HUES48 (cell line): ENCODE measurements at regions not wholly inside any gene's neighbourhood (a gene's known extent, or its start where the extent isn't known, plus 50 kb on each side); places are given as distances from the start of the nearest gene placed in this dataset.

Experiments used
- H3K27ac ChIP-seq: one replicate; pipeline ENCODE4 v1.7.0; 2013; ENCODE audit warnings: low read depth, low read length, inconsistent platforms
- H3K27me3 ChIP-seq: 2 replicates; pipeline ENCODE4 v1.6.1; 2013; ENCODE audit warnings: mild to moderate bottlenecking, low read length; ENCODE audit not compliant: control insufficient read depth, insufficient read depth
- H3K36me3 ChIP-seq: 2 replicates; pipeline ENCODE4 v1.6.1; 2013; ENCODE audit warnings: low read length; ENCODE audit not compliant: control insufficient read depth, insufficient read depth
- H3K4me1 ChIP-seq: 2 replicates; pipeline ENCODE4 v1.6.1; 2013; ENCODE audit warnings: mild to moderate bottlenecking, low read length; ENCODE audit not compliant: control insufficient read depth, insufficient read depth
- H3K4me3 ChIP-seq: 2 replicates; pipeline ENCODE4 v1.5.1; 2013; ENCODE audit warnings: mild to moderate bottlenecking, low read depth, low read length
- H3K9ac ChIP-seq: 2 replicates; pipeline ENCODE4 v1.6.1; 2013; ENCODE audit warnings: mild to moderate bottlenecking, low read depth, low read length, moderate library complexity
- H3K9me3 ChIP-seq: 2 replicates; pipeline ENCODE4 v1.6.1; 2013; ENCODE audit warnings: low read length; ENCODE audit not compliant: control insufficient read depth, insufficient read depth

- peaks cover 37% of the 10 kb centered on the region for H3K4me1 ChIP-seq
- H3K9ac ChIP-seq, result no peak overlapping the region
- no peaks in the 10 kb centered on the region for H3K36me3 ChIP-seq
- no peaks in the 10 kb centered on the region for H3K9me3 ChIP-seq
- no peak overlapping the region for H3K4me3 ChIP-seq
- peaks cover 57% of the 10 kb centered on the region for H3K27me3 ChIP-seq
- no peak overlapping the region for H3K27ac ChIP-seq
Observed at GRCh38 chr6:95804847-95805541, 210.8 kb upstream of the FUT9 start.

- peaks cover 37% of the 10 kb centered on the region for H3K4me1 ChIP-seq
Observed at GRCh38 chr6:95805699-95806098, 210.1 kb upstream of the FUT9 start.

GRCh38 chr6:95815389-95816056 lies 200.3 kb upstream of the FUT9 start:
- peaks cover 3% of the 10 kb centered on the region; the same call in 1 of the 2 replicates for H3K4me1 ChIP-seq
- H3K27me3 ChIP-seq, result no peaks in the 10 kb centered on the region
- H3K36me3 ChIP-seq, result no peaks in the 10 kb centered on the region
- no peak overlapping the region for H3K9ac ChIP-seq
- no peak overlapping the region for H3K27ac ChIP-seq
- H3K4me3 ChIP-seq, result no peak overlapping the region
- no peaks in the 10 kb centered on the region for H3K9me3 ChIP-seq

More at GRCh38 chr6:95805699-95806098, 210.1 kb upstream of the FUT9 start:
- no peak overlapping the region for H3K4me3 ChIP-seq
- H3K27me3 ChIP-seq, result peaks cover 50% of the 10 kb centered on the region
- H3K9ac ChIP-seq, result no peak overlapping the region
- H3K9me3 ChIP-seq, result no peaks in the 10 kb centered on the region
- H3K36me3 ChIP-seq, result no peaks in the 10 kb centered on the region
- no peak overlapping the region for H3K27ac ChIP-seq

GRCh38 chr6:95819461-95819860 lies 196.3 kb upstream of the FUT9 start:
- H3K9me3 ChIP-seq, result no peaks in the 10 kb centered on the region
- no peaks in the 10 kb centered on the region for H3K27me3 ChIP-seq
- no peak overlapping the region for H3K27ac ChIP-seq
- H3K4me1 ChIP-seq, result peaks cover 6% of the 10 kb centered on the region; the same call in 1 of the 2 replicates
- H3K4me3 ChIP-seq, result no peak overlapping the region
- H3K9ac ChIP-seq, result no peak overlapping the region
- H3K36me3 ChIP-seq, result no peaks in the 10 kb centered on the region

GRCh38 chr6:95819939-95820338 lies 195.8 kb upstream of the FUT9 start:
- no peak overlapping the region for H3K27ac ChIP-seq
- peaks cover 4% of the 10 kb centered on the region; the same call in 1 of the 2 replicates for H3K4me1 ChIP-seq
- H3K36me3 ChIP-seq, result no peaks in the 10 kb centered on the region
- no peaks in the 10 kb centered on the region for H3K27me3 ChIP-seq
- no peak overlapping the region for H3K4me3 ChIP-seq
- H3K9me3 ChIP-seq, result no peaks in the 10 kb centered on the region
- no peak overlapping the region for H3K9ac ChIP-seq

- no peak overlapping the region for H3K9ac ChIP-seq
Observed at GRCh38 chr6:95830859-95831557, 184.8 kb upstream of the FUT9 start.

GRCh38 chr6:95837890-95838289 lies 177.9 kb upstream of the FUT9 start:
- no peak overlapping the region for H3K27ac ChIP-seq
- no peak overlapping the region for H3K4me3 ChIP-seq
- no peaks in the 10 kb centered on the region for H3K9me3 ChIP-seq
- no peaks in the 10 kb centered on the region for H3K27me3 ChIP-seq
- no peak overlapping the region for H3K9ac ChIP-seq
- H3K36me3 ChIP-seq, result no peaks in the 10 kb centered on the region
- H3K4me1 ChIP-seq, result no peaks in the 10 kb centered on the region

More at GRCh38 chr6:95830859-95831557, 184.8 kb upstream of the FUT9 start:
- H3K27ac ChIP-seq, result no peak overlapping the region
- H3K4me3 ChIP-seq, result no peak overlapping the region
- H3K4me1 ChIP-seq, result no peaks in the 10 kb centered on the region
- no peaks in the 10 kb centered on the region for H3K27me3 ChIP-seq
- no peaks in the 10 kb centered on the region for H3K36me3 ChIP-seq
- H3K9me3 ChIP-seq, result no peaks in the 10 kb centered on the region

GRCh38 chr6:95841560-95841959 lies 174.2 kb upstream of the FUT9 start:
- Histone ChIP-seq H3K36me3 (no peaks in the 10 kb centered on the region), H3K27me3 (no peaks in the 10 kb centered on the region), H3K27ac (no peak overlapping the region), H3K9ac (no peak overlapping the region), H3K4me3 (no peak overlapping the region), H3K9me3 (no peaks in the 10 kb centered on the region), H3K4me1 (no peaks in the 10 kb centered on the region)

- Histone ChIP-seq H3K4me3 (no peak overlapping the region), H3K4me1 (no peaks in the 10 kb centered on the region), H3K9me3 (no peaks in the 10 kb centered on the region), H3K36me3 (no peaks in the 10 kb centered on the region), H3K27ac (no peak overlapping the region), H3K9ac (no peak overlapping the region), H3K27me3 (no peaks in the 10 kb centered on the region)
Observed at GRCh38 chr6:95846652-95847051, 169.1 kb upstream of the FUT9 start.

- H3K27ac ChIP-seq, result no peak overlapping the region
- no peak overlapping the region for H3K9ac ChIP-seq
- no peaks in the 10 kb centered on the region for H3K9me3 ChIP-seq
- no peak overlapping the region for H3K4me3 ChIP-seq
- H3K4me1 ChIP-seq, result no peaks in the 10 kb centered on the region
- H3K27me3 ChIP-seq, result no peaks in the 10 kb centered on the region
- H3K36me3 ChIP-seq, result no peaks in the 10 kb centered on the region
Observed at GRCh38 chr6:95847061-95847460, 168.7 kb upstream of the FUT9 start.

- no peaks in the 10 kb centered on the region for H3K27me3 ChIP-seq
Observed at GRCh38 chr6:95848717-95849116, 167.1 kb upstream of the FUT9 start.

More at GRCh38 chr6:95848717-95849116, 167.1 kb upstream of the FUT9 start:
- no peak overlapping the region for H3K9ac ChIP-seq
- H3K9me3 ChIP-seq, result no peaks in the 10 kb centered on the region
- no peak overlapping the region for H3K4me3 ChIP-seq
- H3K4me1 ChIP-seq, result no peaks in the 10 kb centered on the region
- no peaks in the 10 kb centered on the region for H3K36me3 ChIP-seq
- no peak overlapping the region for H3K27ac ChIP-seq
